Loucy (cell line): ENCODE measurements at regions not wholly inside any gene's neighbourhood (a gene's known extent, or its start where the extent isn't known, plus 50 kb on each side); places are given as distances from the start of the nearest gene placed in this dataset.

ENCODE experiments used
- CTCF ChIP-seq: fragments of 200-600 bp; sonication (generic); conservative IDR thresholded peaks from 2 replicates; pipeline ENCODE4 v1.5.1; 2014; ENCODE audit warnings: mild to moderate bottlenecking, antibody characterized with exemption, low read length
- EZH2phosphoT487 ChIP-seq: fragments of 200-600 bp; IDR thresholded peaks from 2 replicates; pipeline ENCODE4 v1.6.1; 2018; ENCODE audit warnings: antibody characterized with exemption, mild to moderate bottlenecking, moderate library complexity, borderline replicate concordance

GRCh38 chr5:17854901-17855300 is 220.6 kb downstream of the TAF11L14 start:
- TF ChIP-seq CTCF (no peak), EZH2phosphoT487 (no peak)
